Duodenal mucosa (tissue), 2 donors: ENCODE measurements at regions not wholly inside any gene's neighbourhood (a gene's known extent, or its start where the extent isn't known, plus 50 kb on each side); places are given as distances from the start of the nearest gene placed in this dataset.
"Not testable (repeated sequence)": the region's sequence is repeated elsewhere in the genome, so short reads cannot be mapped to it uniquely, and the experiment has no call there.

Experiments
- H3K27ac ChIP-seq: one replicate; pipeline ENCODE4 v1.7.0; 2013; ENCODE audit warnings: low read depth, low read length
- H3K27me3 ChIP-seq, 2 donors: one replicate each; pipeline ENCODE4 v1.7.0; 2013; ENCODE audit warnings: low read length in 2 of 2, control low read depth in 1 of 2; ENCODE audit not compliant: insufficient read depth in 2 of 2, control insufficient read depth in 1 of 2
- H3K36me3 ChIP-seq, 2 donors: one replicate each; pipeline ENCODE4 v1.7.0; 2013; ENCODE audit warnings: low read length in 2 of 2, control low read depth in 1 of 2; ENCODE audit not compliant: insufficient read depth in 2 of 2, control insufficient read depth in 1 of 2
- H3K4me1 ChIP-seq, 2 donors: one replicate each; pipeline ENCODE4 v1.7.0; 2013; ENCODE audit warnings: low read length in 2 of 2, control low read depth in 1 of 2; ENCODE audit not compliant: insufficient read depth in 2 of 2, control insufficient read depth in 1 of 2
- H3K4me3 ChIP-seq, 2 donors: one replicate each; pipeline ENCODE4 v1.7.0; 2013; ENCODE audit warnings: low read length in 2 of 2, low read depth in 1 of 2
- H3K9ac ChIP-seq, 2 donors: one replicate each; pipeline ENCODE4 v1.7.0; 2013; ENCODE audit warnings: low read length in 2 of 2, low read depth in 1 of 2
- H3K9me3 ChIP-seq, 2 donors: one replicate each; pipeline ENCODE4 v1.7.0; 2013; ENCODE audit warnings: low read length in 2 of 2, control low read depth in 1 of 2; ENCODE audit not compliant: control insufficient read depth in 1 of 2

GRCh38 chr12:102642199-102642598 lies 161.8 kb upstream of the IGF1 start:
- Histone ChIP-seq H3K27me3 (no peaks in the 10 kb centered on the region), H3K9me3 (no peaks in the 10 kb centered on the region), H3K4me3 (no peak overlapping the region), H3K36me3 (no peaks in the 10 kb centered on the region), H3K27ac (no peak overlapping the region), H3K4me1 (no peaks in the 10 kb centered on the region), H3K9ac (no peak overlapping the region)

GRCh38 chr12:102640658-102641057 lies 160.3 kb upstream of the IGF1 start:
- H3K27ac ChIP-seq, H3K36me3 ChIP-seq, H3K9me3 ChIP-seq, H3K4me3 ChIP-seq, H3K4me1 ChIP-seq, H3K9ac ChIP-seq, H3K27me3 ChIP-seq: not testable (repeated sequence)

GRCh38 chr12:102638777-102639176 lies 158.4 kb upstream of the IGF1 start:
- no peak overlapping the region for H3K4me3 ChIP-seq
- H3K27me3 ChIP-seq: no peaks in the 10 kb centered on the region
- H3K36me3 ChIP-seq: no peaks in the 10 kb centered on the region
- H3K27ac ChIP-seq: no peak overlapping the region
- no peaks in the 10 kb centered on the region for H3K4me1 ChIP-seq
- no peaks in the 10 kb centered on the region for H3K9me3 ChIP-seq
- H3K9ac ChIP-seq: no peak overlapping the region

- Histone ChIP-seq H3K36me3 (no peaks in the 10 kb centered on the region), H3K9ac (no peak overlapping the region), H3K9me3 (no peaks in the 10 kb centered on the region), H3K4me1 (no peaks in the 10 kb centered on the region), H3K27ac (no peak overlapping the region), H3K4me3 (no peak overlapping the region), H3K27me3 (no peaks in the 10 kb centered on the region)
These were observed 153.7 kb upstream of the IGF1 start for GRCh38 chr12:102633981-102634605.

GRCh38 chr12:102631274-102631673 lies 150.9 kb upstream of the IGF1 start:
- no peak overlapping the region for H3K27ac ChIP-seq
- no peak overlapping the region for H3K4me3 ChIP-seq
- H3K9me3 ChIP-seq: peaks cover 12 to 14% of the 10 kb centered on the region in 2 donors

GRCh38 chr12:102629262-102629888 lies 149.0 kb upstream of the IGF1 start:
- no peaks in the 10 kb centered on the region for H3K36me3 ChIP-seq
- no peak overlapping the region for H3K27ac ChIP-seq
- H3K9ac ChIP-seq: no peak overlapping the region
- no peak overlapping the region for H3K4me3 ChIP-seq
- H3K27me3 ChIP-seq: no peaks in the 10 kb centered on the region
- H3K4me1 ChIP-seq: no peaks in the 10 kb centered on the region
- H3K9me3 ChIP-seq: peaks cover 12 to 14% of the 10 kb centered on the region in 2 donors

More at GRCh38 chr12:102631274-102631673, 150.9 kb upstream of the IGF1 start:
- no peak overlapping the region for H3K9ac ChIP-seq
- H3K4me1 ChIP-seq: no peaks in the 10 kb centered on the region
- H3K27me3 ChIP-seq: no peaks in the 10 kb centered on the region
- H3K36me3 ChIP-seq: no peaks in the 10 kb centered on the region

GRCh38 chr12:102625819-102626218 lies 145.5 kb upstream of the IGF1 start:
- Histone ChIP-seq H3K27ac (no peak overlapping the region), H3K9me3 (peaks cover 12 to 14% of the 10 kb centered on the region in 2 donors), H3K27me3 (no peaks in the 10 kb centered on the region), H3K4me1 (no peaks in the 10 kb centered on the region), H3K4me3 (no peak overlapping the region), H3K36me3 (no peaks in the 10 kb centered on the region), H3K9ac (no peak overlapping the region)

GRCh38 chr12:102622618-102623017 lies 142.3 kb upstream of the IGF1 start:
- Histone ChIP-seq H3K4me3 (no peak overlapping the region), H3K27ac (no peak overlapping the region), H3K36me3 (no peaks in the 10 kb centered on the region), H3K9me3 (peaks cover 7 to 8% of the 10 kb centered on the region in 2 donors), H3K4me1 (no peaks in the 10 kb centered on the region), H3K27me3 (no peaks in the 10 kb centered on the region), H3K9ac (no peak overlapping the region)

- Histone ChIP-seq H3K4me1 (no peaks in the 10 kb centered on the region), H3K27ac (no peak overlapping the region), H3K9ac (no peak overlapping the region), H3K9me3 (no peaks in the 10 kb centered on the region), H3K4me3 (no peak overlapping the region), H3K27me3 (no peaks in the 10 kb centered on the region), H3K36me3 (no peaks in the 10 kb centered on the region)
These were observed 138.0 kb upstream of the IGF1 start for GRCh38 chr12:102618197-102618877.

GRCh38 chr12:102616692-102617091 lies 136.3 kb upstream of the IGF1 start:
- H3K9ac ChIP-seq: no peak overlapping the region
- H3K27me3 ChIP-seq: no peaks in the 10 kb centered on the region
- no peaks in the 10 kb centered on the region for H3K36me3 ChIP-seq
- H3K27ac ChIP-seq: no peak overlapping the region
- no peaks in the 10 kb centered on the region for H3K4me1 ChIP-seq
- H3K9me3 ChIP-seq: no peaks in the 10 kb centered on the region
- no peak overlapping the region for H3K4me3 ChIP-seq
